Mucosa of descending colon (tissue), 3 donors: ENCODE measurements at regions not wholly inside any gene's neighbourhood (a gene's known extent, or its start where the extent isn't known, plus 50 kb on each side); places are given as distances from the start of the nearest gene placed in this dataset.
A peak's percentile ranks its signal among the peaks of the same experiment; 100 is the strongest.

Source experiments
- ATAC-seq: fragments of 200-7000 bp; cut with Tn5 transposase; one replicate; pipeline ENCODE4 v1.9.1; 2020; ENCODE audit warnings: mild to moderate bottlenecking, moderate library complexity
- DNase-seq, 3 donors: peaks; one replicate each; pipeline ENCODE4 v3.0.0-alpha.2; 2020
- H3K36me3 ChIP-seq: fragments of 200-600 bp; one replicate; pipeline ENCODE4 v1.8.0; 2021; ENCODE audit warnings: low read depth, mild to moderate bottlenecking
- H3K4me1 ChIP-seq: fragments of 200-600 bp; one replicate; pipeline ENCODE4 v1.8.0; 2021; ENCODE audit warnings: low read depth, mild to moderate bottlenecking
- H3K4me3 ChIP-seq: fragments of 200-600 bp; one replicate; pipeline ENCODE4 v1.8.0; 2021; ENCODE audit warnings: mild to moderate bottlenecking
- H3K9me3 ChIP-seq: fragments of 200-600 bp; one replicate; pipeline ENCODE4 v1.8.0; 2021; ENCODE audit warnings: mild to moderate bottlenecking
- CTCF ChIP-seq: fragments of 200-600 bp; IDR thresholded peaks from one replicate; pipeline ENCODE4 v1.8.0; 2022; ENCODE audit warnings: antibody characterized with exemption, mild to moderate bottlenecking
- intact Hi-C, 2 donors: fragments of 100-400 bp; cut with DNase I in 1 of 2; cut with micrococcal nuclease in 1 of 2; formaldehyde crosslinking; loops; one replicate each; pipeline versions ENCODE4 v1.11.0 to v1.11.1; 2022; cut with DNase I, micrococcal nuclease
- donor health status: DM: no; HTN: no; CAD: no; lungs with moderate emphysema.
- donor health status: DM: no; HTN: no; CAD: no.
- donor health status: DM: no; HTN: yes; CAD: no.

GRCh38 chr1:87712261-87713010, 383.8 kb downstream of the LMO4 start:
- DNase-seq (no peak), ATAC-seq (peak; percentile 94)
- intact Hi-C loops = no loop called here
- no peak for TF ChIP-seq CTCF
- H3K4me3 ChIP-seq = no peak overlapping the region
- H3K4me1 ChIP-seq = no peaks in the 10 kb centered on the region
- no peaks in the 10 kb centered on the region for H3K36me3 ChIP-seq
- no peaks in the 10 kb centered on the region for H3K9me3 ChIP-seq

- H3K4me3 ChIP-seq = no peak overlapping the region
- no peak for TF ChIP-seq CTCF
These were observed 385.6 kb downstream of the LMO4 start for GRCh38 chr1:87714278-87714677.

GRCh38 chr1:87715052-87715451, 386.4 kb downstream of the LMO4 start:
- no peak for TF ChIP-seq CTCF
- no peaks in the 10 kb centered on the region for H3K36me3 ChIP-seq
- H3K4me3 ChIP-seq = no peak overlapping the region
- ATAC-seq = no peak
- no peaks in the 10 kb centered on the region for H3K9me3 ChIP-seq
- peaks cover 9% of the 10 kb centered on the region for H3K4me1 ChIP-seq
- intact Hi-C loops = no loop called here
- no peak for DNase-seq

More at GRCh38 chr1:87714278-87714677, 385.6 kb downstream of the LMO4 start:
- intact Hi-C loops = no loop called here
- ATAC-seq = no peak
- DNase-seq = no peak
- peaks cover 9% of the 10 kb centered on the region for H3K4me1 ChIP-seq
- no peaks in the 10 kb centered on the region for H3K36me3 ChIP-seq
- no peaks in the 10 kb centered on the region for H3K9me3 ChIP-seq

GRCh38 chr1:87715471-87715870, 386.8 kb downstream of the LMO4 start:
- DNase-seq (no peak), ATAC-seq (no peak)
- H3K4me3 ChIP-seq = no peak overlapping the region
- H3K4me1 ChIP-seq = peaks cover 9% of the 10 kb centered on the region
- no peaks in the 10 kb centered on the region for H3K9me3 ChIP-seq
- no peaks in the 10 kb centered on the region for H3K36me3 ChIP-seq
- intact Hi-C loops = no loop called here
- TF ChIP-seq CTCF = no peak

- H3K9me3 ChIP-seq = no peaks in the 10 kb centered on the region
- DNase-seq = no peak
- TF ChIP-seq CTCF = no peak
- H3K4me3 ChIP-seq = no peak overlapping the region
- H3K4me1 ChIP-seq = peaks cover 9% of the 10 kb centered on the region
- intact Hi-C loops = no loop called here
- ATAC-seq = no peak
- no peaks in the 10 kb centered on the region for H3K36me3 ChIP-seq
These were observed 388.5 kb downstream of the LMO4 start for GRCh38 chr1:87717157-87717670.
